Renal cortex interstitium (tissue), 11 donors: ENCODE measurements at regions not wholly inside any gene's neighbourhood (a gene's known extent, or its start where the extent isn't known, plus 50 kb on each side); places are given as distances from the start of the nearest gene placed in this dataset.

Source experiments
- DNase-seq, 11 donors: peaks; one replicate each; pipeline ENCODE4 v3.0.0-alpha.2; 2013; ENCODE audit warnings: low read depth in 9 of 11, low spot score in 4 of 11; ENCODE audit errors: extremely low read depth in 1 of 11

DNA sequence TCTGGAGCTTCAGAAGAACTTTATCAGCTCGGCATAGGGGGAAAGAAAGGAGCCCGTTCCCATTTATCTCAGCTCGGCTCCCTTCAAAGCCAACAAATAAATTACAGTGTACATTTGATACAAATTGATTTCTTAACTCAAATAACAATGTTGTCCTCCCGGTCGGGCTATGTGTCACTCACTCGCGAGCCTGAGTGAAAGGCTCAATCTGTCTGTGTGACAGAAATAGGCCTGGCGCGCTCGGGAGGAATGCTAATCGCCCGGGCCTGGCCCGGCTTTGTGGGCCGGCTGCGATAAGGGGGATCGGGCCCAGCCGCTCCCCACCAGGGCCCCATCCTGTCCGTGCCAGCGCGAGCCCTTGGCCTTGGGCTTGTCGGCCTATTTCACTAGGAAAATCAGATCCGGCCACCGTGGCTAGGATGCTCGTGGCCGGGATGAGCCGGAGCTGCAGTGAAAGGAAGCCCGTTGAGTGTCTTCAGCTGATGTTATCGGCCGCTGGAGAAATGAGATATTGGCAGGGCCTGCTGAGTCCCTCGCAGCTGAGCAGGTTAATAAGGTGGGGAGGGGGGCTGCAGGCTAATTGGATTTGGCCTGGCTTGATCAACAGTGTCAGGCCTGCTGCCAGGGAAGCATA is 258.7 kb downstream of the IRX1 start:
- no peak for DNase-seq

DNA sequence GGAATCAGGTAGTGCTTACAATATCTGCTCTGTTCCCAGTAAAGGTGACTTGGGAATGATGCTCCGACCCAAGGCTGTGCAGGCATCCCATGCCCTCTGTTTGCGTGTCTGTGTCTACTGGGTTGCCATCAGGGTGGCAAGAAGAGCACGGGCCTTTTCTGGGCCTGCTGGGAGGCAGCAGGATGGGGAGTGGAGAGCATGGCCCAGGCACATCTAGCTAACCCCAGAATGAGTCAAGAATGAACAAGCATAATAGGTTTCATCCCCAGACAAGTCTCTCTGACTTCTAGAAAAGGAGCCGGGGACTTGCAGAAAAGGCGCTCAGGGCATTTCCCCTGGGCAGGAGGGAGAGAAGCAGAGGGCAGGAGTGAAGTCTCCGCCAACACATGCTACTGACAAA is 260.4 kb downstream of the IRX1 start:
- DNase-seq, result no peak

DNA sequence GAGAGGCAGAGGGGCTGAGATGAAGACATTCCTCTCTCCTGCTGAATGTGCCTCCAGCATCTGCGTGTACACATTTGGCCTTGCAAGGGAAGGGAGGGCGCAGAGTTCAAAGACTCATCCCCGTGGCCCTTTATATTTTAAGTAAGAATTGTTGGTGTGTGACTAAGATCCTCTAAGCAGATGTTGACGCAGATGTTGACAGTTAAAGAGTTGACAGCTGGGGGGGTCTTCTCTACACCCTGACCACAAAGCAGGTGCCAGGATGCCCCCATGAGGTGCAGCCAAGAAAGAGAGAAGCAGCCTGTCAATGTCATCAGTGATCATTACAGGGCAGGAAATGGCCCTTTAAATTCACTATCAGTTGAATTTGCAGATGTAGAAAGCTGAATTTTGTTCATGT is 262.9 kb downstream of the IRX1 start:
- DNase-seq, result no peak

DNA sequence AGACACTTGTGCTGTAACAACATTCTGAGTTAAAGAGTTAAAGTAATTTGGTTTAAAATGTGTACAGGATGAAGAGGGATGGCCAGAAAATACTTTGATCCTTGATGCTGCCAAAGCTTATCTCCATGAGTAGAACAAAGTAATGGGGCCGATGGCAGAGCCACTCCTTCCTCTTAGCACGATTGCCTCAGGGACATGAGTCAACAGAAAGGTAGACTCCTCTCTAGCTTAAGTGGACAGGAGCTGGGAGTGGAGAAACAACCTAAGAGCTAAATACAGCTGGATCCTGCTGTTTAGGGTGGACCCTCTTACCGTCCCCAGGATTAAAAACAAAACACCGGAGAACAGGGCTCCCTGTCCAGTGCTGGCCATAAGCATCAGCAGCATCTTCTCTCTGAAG is 267.3 kb downstream of the IRX1 start:
- DNase-seq, result no peak

DNA sequence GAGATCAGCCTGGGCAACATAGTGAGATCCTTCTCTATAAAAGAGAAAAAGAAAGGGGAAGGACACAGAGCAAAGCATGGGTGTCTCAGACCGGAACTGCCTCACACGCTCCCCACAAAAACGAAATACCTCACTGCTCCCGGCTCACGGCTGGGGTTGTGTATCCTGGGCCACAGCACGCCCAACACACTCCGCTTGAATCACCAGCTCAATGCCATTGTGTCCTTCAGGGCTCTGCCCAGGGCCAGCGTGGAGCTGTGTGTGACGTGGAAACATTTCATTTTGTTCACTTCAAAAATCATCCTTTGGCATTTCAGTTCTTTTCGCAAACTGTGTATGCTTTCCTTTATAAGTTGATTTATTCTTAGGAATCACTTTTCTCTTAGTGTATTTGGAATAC is 279.5 kb downstream of the IRX1 start:
- no peak for DNase-seq

DNA sequence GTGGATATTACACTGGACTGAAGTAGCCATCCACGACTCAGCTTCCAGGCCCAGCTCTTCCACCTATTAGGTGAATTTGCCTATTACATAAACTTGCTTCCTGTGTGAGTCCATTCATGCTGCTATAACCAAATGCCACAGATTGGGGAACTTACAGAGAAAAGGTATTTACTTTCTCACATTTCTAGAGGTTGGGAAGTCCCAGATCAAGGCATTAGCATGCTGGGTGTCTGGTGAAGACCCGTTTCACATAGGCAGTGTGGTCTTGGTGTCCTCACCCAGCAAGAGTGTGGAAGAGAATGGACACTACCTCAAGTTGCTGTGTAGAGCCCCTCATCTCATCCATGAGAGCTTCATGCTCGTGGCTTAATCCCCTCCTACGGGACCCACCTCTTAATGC is 282.6 kb downstream of the IRX1 start:
- no peak for DNase-seq

DNA sequence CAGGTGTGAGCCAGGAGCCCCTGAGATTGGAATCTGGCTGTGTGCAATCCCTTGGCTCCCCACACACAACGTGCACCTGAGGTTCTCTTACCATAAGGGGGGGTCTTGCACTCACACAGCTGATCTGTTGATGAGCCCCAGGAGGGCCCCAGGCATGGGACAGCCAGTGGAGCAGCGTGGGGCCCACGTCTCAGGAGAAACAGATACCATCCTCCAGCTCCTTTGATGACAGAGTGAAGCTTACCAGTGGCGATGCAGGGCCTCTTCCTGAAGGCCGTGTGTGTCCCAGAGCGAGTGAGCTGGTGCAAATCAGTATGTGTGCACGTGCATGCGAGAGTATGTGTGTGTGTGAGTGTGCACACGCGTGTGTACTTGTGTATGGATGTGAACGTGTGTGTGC is 287.4 kb downstream of the IRX1 start:
- DNase-seq, result no peak

DNA sequence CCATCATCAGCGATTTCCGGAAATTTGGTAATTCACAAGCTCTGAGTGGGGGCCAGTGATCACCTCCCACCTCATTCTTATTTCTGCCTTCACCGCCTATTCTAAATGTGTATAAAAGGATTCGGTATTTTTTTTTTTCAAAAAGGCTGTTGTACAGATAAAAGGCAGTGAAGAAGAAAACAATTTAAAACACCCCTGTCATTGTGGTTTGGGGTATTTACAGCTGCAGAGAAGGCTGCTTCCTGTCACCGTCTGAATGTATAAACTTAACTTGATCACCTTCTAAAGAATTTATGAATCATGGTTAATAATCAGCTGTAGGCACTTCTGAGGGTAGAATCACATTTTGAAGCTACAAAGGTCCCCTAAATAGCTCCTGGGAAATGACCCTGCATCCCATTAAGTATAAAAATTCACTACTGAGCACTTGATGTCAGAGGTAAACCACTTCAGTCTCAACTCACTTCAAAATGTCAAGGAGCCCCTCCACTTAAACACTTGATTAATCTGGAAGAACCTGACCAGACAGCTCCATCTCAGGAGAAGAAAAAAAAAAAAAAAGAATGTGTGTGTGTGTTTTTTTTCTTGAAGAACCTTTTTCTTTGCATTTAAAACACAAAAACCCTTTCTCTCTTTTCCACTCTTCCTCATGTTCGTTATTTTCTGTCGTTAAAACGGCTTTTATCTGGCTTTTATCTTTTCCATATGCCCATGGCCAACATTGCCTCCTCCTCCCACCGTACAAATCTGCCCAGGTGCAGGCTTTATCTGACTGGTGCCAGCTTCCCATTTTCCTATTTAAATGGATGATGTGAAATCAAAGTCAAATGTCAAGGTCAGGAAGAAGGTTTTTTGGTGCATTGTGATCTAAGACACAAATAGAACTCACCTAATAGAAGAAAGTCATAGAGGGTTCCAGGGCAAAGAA is 291.2 kb downstream of the IRX1 start:
- DNase-seq, result no peak

DNA sequence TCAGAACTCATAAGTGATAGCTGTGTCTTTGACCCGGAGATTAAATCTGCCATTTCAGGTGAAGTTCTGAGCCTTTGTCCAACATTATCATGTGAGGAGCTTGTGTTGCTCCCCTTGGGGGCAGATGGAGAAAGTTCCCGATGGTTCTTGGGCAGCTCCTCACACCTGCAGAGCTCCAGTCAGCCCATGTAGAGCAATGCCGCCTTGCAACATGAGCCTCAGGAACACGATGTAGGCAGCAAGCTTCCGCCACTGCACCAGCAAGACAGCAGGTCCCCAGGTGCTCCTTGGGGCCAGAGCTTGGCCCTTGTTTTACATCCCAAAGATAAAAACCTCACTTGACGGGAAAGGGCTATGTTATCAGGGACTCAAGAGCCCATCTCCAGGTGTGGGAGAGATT is 292.7 kb downstream of the IRX1 start:
- no peak for DNase-seq

DNA sequence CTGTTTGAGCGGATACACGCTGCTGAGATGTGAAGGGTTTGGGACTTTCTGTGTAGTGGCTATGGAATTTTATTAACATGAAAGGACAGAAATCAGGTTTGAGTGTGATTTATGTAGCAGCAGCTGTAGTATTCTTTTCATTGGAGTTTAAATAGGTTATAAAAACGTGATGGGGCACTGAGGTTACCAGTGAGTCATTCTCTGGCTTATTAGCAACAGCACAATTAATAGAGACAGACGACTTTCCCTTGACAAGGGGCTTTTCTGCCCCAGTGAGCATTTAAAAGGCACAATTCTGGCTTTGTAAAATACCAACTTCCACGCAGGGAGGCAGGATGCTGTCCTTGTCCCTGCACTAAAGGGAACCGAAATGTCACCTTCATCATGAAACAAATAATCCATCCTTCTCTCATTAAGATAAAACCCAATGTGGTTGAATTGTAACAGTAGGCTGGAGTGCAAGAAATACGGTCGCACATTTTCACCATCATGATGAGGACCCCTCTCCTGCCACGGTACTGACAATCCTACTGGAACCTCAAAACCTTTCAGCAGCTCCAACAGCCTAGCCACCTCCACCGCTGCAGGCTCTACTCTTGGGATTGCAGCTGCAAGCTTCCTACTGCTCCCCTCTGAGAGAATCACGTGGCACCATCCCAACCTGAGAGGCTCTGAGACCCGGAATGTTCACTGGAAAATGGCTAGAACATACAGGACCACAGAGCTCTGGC is 293.9 kb downstream of the IRX1 start:
- no peak for DNase-seq

DNA sequence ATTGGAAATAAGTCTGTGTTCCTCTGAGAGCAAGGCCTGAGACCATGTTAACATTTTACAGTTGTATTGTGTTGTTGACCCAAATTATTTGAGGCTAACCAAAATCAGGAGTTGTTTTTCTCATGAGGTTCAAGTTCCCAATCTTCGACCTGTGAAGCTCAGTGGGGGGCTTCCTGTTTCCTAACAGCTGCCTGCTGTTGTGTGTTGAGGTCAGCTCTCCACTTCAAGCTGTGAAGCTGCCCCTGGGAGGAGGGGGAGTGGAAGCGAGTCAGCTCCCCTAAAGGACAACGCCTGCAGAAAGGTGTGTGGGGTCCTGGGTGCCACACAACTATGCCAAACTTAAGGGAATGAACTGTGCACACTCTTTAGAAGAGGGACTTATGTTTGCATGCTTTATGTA is 295.5 kb downstream of the IRX1 start:
- no peak for DNase-seq

DNA sequence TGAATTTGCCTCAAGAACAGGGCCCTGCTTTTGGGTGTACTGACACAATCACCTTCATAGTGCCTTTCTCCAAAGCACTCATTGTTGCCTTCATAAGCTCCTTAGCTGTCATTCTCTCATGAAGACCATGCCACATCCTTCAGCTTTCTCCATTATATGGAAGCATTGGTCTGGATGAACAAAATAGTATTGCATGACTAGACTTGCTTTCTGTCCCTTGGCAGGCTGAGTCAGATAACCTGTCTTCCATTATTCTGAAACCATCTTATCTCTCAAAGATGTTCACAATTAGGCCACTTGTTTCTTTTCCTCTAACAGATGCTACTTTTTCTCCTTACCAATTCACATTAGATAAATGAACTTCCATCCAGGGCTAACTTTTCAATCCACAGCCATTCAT is 297.9 kb downstream of the IRX1 start:
- DNase-seq, result no peak

DNA sequence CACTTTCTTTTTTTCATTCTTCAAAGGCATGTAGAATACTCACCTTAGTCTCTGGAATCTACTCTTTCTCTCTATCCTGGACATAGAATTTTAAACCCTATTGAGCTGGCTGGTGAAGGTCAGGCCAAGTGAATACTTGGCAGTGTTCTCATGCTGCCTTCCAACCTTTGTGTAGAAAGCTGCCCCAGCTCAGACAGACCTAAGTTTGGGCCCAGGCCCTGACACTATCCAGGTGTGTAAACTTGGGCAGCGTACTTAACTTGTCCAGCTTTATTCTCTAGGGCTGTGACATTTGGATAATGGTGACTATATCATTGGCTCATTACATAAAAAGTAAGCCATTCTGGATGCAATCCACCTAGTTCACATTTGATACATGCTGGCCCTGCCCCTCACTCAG is 298.3 kb downstream of the IRX1 start:
- DNase-seq, result no peak

DNA sequence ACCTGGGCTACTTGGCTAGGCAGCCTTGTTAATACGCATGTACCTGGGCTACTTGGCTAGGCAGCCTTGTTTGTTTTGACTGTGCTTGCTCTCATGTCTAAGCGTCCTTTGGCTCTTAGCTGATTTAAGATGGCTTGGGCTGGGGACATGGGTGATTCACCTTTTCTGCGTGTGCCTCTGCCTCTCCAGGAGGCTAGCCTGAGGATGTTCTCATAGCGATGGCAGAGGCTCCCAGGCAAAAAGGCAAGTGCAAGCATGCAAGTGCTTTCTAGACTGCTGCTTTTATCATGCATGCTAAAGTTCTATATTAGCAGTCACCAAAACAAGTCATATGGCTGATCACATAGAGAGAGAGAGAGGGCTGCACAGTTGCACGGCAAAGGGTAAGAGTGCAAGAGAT is 300.5 kb downstream of the IRX1 start:
- no peak for DNase-seq

DNA sequence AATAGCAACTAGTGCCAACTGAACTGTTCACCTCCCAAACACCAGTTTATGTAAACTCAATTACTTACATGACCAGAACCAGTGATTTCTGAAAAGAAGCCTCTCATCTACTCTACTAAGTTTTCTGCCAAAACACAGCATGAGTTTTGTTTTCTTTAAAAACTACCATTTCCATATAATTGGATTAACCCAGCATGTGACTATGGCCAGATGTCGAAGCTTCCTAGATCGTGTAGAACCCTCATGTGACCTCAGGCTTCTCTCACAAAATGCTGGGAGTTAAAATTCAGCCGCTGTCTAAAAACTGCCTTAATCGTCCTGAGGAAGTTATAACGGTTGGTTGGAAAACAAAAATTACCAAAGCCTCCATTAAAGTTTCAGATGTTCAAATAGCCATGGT is 303.5 kb downstream of the IRX1 start:
- DNase-seq, result no peak

DNA sequence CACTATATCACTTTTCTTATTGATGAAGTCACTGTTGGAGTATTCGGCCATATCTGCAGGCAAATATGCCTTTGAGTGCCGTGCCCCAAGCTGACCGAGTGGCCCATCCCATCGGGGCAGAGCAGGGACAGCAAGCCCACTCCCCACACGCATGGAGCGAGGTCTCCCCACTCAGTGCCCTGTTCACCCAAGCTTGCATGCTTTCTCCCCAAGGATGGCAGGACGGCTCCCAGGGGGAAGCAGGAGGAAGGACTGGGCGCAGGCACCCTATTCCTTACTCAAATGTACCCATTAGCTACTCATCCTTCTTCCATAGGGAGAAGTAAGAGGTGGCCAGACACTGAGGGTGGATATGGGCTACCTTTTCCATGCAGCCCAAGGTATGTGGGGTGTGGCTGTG is 309.0 kb downstream of the IRX1 start:
- no peak for DNase-seq

DNA sequence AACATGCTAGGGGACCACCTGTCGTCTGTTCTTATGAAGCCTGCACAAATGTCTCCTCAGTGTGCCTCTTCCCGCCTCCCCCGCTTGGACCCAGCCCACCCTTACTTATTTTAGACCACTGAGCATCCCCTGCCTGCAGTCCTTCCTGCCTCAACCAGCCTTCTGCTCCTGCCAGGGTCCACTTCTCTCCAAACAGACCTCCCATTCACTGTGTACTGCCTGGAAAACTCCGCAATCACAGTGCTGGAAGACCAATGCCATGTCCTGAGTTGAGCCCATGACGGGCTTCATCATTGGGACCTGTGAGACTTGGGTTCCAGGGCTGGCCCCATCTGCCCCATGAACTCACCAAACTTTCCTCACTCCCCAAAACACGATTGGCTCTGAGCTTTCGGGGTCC is 309.4 kb downstream of the IRX1 start:
- no peak for DNase-seq

DNA sequence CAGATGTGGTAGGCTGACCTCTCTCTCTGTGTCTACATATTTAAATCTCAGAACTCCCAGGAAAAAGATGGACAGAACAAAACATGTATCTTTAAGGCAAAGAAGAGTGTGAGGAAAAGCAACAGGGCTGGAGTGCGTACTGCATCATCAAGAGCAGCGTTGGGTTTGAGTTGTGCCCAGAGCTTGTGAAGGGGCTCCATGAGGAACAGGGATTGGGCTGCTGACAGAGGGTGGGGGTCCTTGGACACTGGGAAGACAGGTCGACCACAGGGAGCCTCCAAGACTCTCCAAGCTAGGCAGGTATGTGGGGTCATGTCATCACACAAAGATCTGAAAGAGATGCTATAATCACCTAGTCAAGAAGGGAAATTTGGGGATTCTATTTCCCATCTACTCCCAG is 309.9 kb downstream of the IRX1 start:
- DNase-seq, result no peak

DNA sequence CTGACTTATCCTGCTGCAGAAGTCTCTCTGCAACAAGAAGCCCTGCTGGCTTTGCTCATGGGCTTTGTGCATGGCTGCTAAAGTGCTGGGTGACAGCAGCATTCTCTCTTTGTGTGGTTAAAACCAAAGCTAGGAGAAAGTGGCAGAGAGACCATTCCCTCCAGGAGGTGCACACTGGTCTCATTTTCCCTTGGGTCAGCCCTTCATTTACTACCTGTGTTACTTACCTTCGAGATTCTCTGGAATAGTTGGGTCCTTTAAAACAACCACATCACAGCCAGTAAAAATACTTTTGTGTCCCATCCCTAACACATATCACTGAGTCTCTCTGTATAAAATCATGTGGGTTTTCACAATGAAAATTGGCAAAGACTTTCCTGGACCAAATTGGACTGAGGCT is 315.5 kb downstream of the IRX1 start:
- DNase-seq, result no peak

DNA sequence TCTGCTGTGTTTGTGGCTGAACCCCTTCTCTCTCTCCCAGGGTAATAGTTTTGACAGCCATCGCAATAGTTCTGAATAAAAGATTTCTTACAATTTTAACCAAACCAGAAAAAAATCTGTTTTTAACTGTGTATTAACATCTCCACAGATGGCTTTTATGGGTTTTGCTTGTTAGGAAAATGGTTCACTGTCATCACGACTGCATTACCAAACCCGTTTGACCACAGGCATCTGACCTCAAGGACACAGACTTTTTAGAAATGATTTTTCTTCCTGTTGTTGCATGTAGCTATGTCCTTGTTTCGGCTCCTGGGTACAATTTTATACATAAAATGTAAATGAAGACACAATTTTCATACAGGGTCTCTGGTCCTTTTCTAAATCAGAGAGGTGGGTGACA is 316.1 kb downstream of the IRX1 start:
- DNase-seq, result no peak
